ENCODE measurements at regions not wholly inside any gene's neighbourhood (a gene's known extent, or its start where the extent isn't known, plus 50 kb on each side); places are given as distances from the start of the nearest gene placed in this dataset.
A peak's percentile ranks its signal among the peaks of the same experiment; 100 is the strongest.

DNA sequence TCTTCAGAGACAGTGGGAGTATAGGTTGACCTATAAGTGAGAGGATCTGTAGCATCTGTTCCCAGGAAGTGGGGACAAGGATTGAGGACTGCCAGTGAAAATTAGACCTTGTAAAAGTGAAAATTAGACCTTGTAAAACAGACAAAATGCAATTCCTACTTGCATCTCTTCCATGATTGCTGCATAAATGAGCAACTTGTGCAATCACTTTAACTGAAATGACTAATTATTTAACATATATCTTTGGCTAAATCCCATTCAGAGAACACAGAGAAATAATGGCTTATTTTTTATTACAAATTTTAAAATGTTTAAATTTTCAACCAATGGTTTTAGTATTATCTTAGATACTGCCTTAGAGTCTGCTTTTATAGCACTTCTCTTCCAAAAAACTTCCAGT is 67.2 kb upstream of the NABP1 start:
- DNase-seq (ENCODE audit: low read depth): no peak

GRCh38 chr2:191611614-191612013 is 66.3 kb upstream of the NABP1 start:
- no peak for DNase-seq (ENCODE audit: low read depth)

DNA sequence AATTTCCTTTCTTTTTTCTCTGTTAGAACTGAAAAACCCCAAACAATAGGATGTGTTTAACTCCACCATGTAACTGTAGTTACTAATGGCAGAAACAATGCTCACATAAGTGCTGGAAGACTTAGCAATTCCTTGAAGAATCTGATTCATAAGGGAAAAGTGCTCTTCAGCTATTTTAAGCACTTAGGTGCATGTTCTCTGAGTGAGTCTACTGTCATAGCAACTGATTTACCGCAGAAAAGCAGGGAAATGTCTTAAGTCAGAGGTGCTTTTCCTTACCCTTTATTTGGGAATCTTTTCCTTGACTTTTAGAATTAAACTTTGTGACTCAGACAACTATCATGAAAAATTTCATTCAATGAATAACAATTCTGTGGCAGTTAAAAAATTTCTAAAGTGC is 65.4 kb upstream of the NABP1 start:
- DNase-seq (ENCODE audit: low read depth): no peak

GRCh38 chr2:191614759-191615158 is 63.2 kb upstream of the NABP1 start:
- DNase-seq (ENCODE audit: low read depth): no peak

- DNase-seq (ENCODE audit: low read depth): no peak
Measured at GRCh38 chr2:191615596-191615995, 62.3 kb upstream of the NABP1 start.

- DNase-seq (ENCODE audit: low read depth): peak; percentile 41
Measured at GRCh38 chr2:191617575-191617974, 60.4 kb upstream of the NABP1 start.

DNA sequence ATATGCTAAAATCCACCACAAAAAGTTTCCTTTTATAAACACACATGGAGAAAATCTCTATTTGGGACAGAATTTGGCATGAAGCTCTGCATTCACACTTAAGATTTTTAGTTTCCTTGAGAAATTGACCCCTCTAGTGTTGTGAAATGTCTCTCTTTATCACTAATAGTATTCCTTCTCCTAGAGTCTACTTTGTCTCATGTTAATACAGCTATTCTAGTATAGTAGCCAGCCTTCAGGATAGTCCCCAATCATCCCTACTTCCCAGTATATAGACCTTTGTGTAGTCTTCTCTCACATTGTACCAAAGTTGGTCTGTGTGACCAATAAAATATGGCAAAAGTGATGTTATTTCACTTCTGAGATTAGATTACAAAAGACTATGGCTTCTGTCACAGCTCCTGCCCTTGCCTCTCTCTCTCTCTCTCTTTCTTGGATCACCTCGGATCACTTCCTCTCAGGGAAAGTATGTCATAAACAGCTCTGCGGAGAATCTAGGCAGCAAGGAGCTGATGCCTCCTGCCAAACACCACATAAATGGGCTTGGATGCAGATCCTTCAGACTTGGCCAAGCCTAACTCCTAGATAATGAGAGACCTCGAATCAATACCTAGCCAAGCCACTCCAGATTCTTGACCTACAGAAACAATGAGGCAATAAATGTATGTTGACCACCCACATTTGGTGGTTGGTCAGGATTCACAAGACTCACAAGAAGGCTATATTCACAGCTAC is 59.7 kb upstream of the NABP1 start:
- DNase-seq (ENCODE audit: low read depth): no peak

DNA sequence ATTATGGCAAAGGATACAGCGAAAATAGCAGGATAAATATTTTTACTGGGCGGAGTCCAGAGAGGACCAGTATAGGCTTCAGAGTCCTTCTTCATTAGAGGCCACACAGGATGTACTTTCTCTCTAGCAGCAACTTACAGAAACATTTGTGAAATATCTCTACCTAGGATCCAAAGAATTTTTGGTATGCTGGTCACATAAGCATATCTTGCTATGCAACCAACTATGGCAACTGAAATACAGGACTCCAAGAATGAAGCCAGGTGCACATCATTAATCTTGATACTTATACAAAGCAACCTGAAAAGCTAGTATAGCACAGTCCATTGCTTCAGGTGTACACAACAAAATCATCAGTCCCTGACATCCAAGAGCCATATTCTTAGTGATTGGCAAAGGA is 59.1 kb upstream of the NABP1 start:
- DNase-seq (ENCODE audit: low read depth): no peak

GRCh38 chr2:191620144-191620543 is 57.8 kb upstream of the NABP1 start:
- no peak for DNase-seq (ENCODE audit: low read depth)

- no peak for DNase-seq (ENCODE audit: low read depth)
Measured at GRCh38 chr2:191622374-191623320, 55.3 kb upstream of the NABP1 start.

GRCh38 chr2:191625016-191625415 is 52.9 kb upstream of the NABP1 start:
- peak; percentile 55 for DNase-seq (ENCODE audit: low read depth)

GRCh38 chr2:191625446-191625845 is 52.5 kb upstream of the NABP1 start:
- DNase-seq (ENCODE audit: low read depth): no peak

DNA sequence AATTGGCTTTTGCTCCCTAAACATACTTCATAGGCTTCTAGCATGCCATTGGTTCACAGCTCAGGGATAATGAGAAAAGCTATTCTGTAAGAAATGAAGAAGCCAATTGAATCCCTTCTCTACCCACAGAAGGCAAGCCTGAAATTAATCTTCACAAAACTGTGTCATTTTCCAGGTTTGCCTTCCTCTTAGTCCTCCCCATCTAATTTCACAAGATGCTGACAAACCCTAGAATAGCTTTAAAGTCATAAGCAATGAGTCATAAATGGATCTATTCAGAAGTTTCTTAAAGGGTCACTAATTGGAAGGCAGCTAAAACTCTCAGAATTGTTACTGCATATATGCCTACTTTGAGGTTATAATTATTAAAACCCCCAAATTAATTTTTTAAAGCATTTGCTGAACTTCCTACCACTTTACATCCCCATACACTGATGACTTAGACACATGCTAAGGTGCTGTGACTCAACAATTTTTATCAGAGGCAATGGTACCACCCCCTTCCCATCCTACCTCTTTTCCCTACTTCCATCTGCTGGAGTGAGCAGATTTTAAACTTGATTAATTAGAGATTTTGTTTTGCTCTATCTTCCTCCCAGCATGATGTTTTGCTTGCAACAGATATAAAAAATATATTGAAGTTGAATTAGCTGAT is 51.3 kb upstream of the NABP1 start:
- no peak for DNase-seq (ENCODE audit: low read depth)

- DNase-seq (ENCODE audit: low read depth): no peak
Measured at GRCh38 chr2:191627518-191627917, 50.4 kb upstream of the NABP1 start.
